ENCODE measurements at regions not wholly inside any gene's neighbourhood (a gene's known extent, or its start where the extent isn't known, plus 50 kb on each side); places are given as distances from the start of the nearest gene placed in this dataset.

GRCh38 chr4:24040811-24041210 is 151.0 kb upstream of the PPARGC1A start:
- Histone ChIP-seq H3K9me3 (ENCODE audit: control insufficient read depth, low read length) (no peaks in the 10 kb centered on the region), H3K27me3 (ENCODE audit: control insufficient read depth, insufficient read depth, low read length) (no peaks in the 10 kb centered on the region), H3K36me3 (ENCODE audit: control insufficient read depth, insufficient read depth, low read length) (no peaks in the 10 kb centered on the region), H3K4me1 (ENCODE audit: control insufficient read depth, insufficient read depth, low read length) (no peaks in the 10 kb centered on the region), H3K9ac (ENCODE audit: low read length) (no peak overlapping the region), H3K4me3 (ENCODE audit: low read length) (no peak overlapping the region)

GRCh38 chr4:24033626-24034025 is 143.8 kb upstream of the PPARGC1A start:
- no peaks in the 10 kb centered on the region for H3K27me3 ChIP-seq (ENCODE audit: control insufficient read depth, insufficient read depth, low read length)
- no peak overlapping the region for H3K9ac ChIP-seq (ENCODE audit: low read length)
- H3K4me1 ChIP-seq (ENCODE audit: control insufficient read depth, insufficient read depth, low read length), result no peaks in the 10 kb centered on the region

GRCh38 chr4:24032371-24032989 is 142.6 kb upstream of the PPARGC1A start:
- no peak overlapping the region for H3K4me3 ChIP-seq (ENCODE audit: low read length)
- no peaks in the 10 kb centered on the region for H3K4me1 ChIP-seq (ENCODE audit: control insufficient read depth, insufficient read depth, low read length)
- H3K36me3 ChIP-seq (ENCODE audit: control insufficient read depth, insufficient read depth, low read length), result no peaks in the 10 kb centered on the region
- no peaks in the 10 kb centered on the region for H3K9me3 ChIP-seq (ENCODE audit: control insufficient read depth, low read length)
- no peak overlapping the region for H3K9ac ChIP-seq (ENCODE audit: low read length)
- H3K27me3 ChIP-seq (ENCODE audit: control insufficient read depth, insufficient read depth, low read length), result no peaks in the 10 kb centered on the region

More at GRCh38 chr4:24033626-24034025, 143.8 kb upstream of the PPARGC1A start:
- Histone ChIP-seq H3K36me3 (ENCODE audit: control insufficient read depth, insufficient read depth, low read length) (no peaks in the 10 kb centered on the region), H3K4me3 (ENCODE audit: low read length) (no peak overlapping the region), H3K9me3 (ENCODE audit: control insufficient read depth, low read length) (no peaks in the 10 kb centered on the region)

GRCh38 chr4:24026596-24026995 is 136.7 kb upstream of the PPARGC1A start:
- H3K36me3 ChIP-seq (ENCODE audit: control insufficient read depth, insufficient read depth, low read length), result no peaks in the 10 kb centered on the region
- H3K27me3 ChIP-seq (ENCODE audit: control insufficient read depth, insufficient read depth, low read length), result no peaks in the 10 kb centered on the region
- no peaks in the 10 kb centered on the region for H3K4me1 ChIP-seq (ENCODE audit: control insufficient read depth, insufficient read depth, low read length)
- no peak overlapping the region for H3K9ac ChIP-seq (ENCODE audit: low read length)
- no peaks in the 10 kb centered on the region for H3K9me3 ChIP-seq (ENCODE audit: control insufficient read depth, low read length)
- H3K4me3 ChIP-seq (ENCODE audit: low read length), result no peak overlapping the region

- H3K27me3 ChIP-seq (ENCODE audit: control insufficient read depth, insufficient read depth, low read length), result no peaks in the 10 kb centered on the region
- no peak overlapping the region for H3K9ac ChIP-seq (ENCODE audit: low read length)
- no peaks in the 10 kb centered on the region for H3K4me1 ChIP-seq (ENCODE audit: control insufficient read depth, insufficient read depth, low read length)
- no peaks in the 10 kb centered on the region for H3K9me3 ChIP-seq (ENCODE audit: control insufficient read depth, low read length)
- H3K4me3 ChIP-seq (ENCODE audit: low read length), result no peak overlapping the region
- no peaks in the 10 kb centered on the region for H3K36me3 ChIP-seq (ENCODE audit: control insufficient read depth, insufficient read depth, low read length)
Measured at GRCh38 chr4:24024605-24025004, 134.8 kb upstream of the PPARGC1A start.

GRCh38 chr4:24024157-24024556 is 134.3 kb upstream of the PPARGC1A start:
- no peaks in the 10 kb centered on the region for H3K4me1 ChIP-seq (ENCODE audit: control insufficient read depth, insufficient read depth, low read length)
- no peak overlapping the region for H3K4me3 ChIP-seq (ENCODE audit: low read length)
- no peak overlapping the region for H3K9ac ChIP-seq (ENCODE audit: low read length)
- no peaks in the 10 kb centered on the region for H3K9me3 ChIP-seq (ENCODE audit: control insufficient read depth, low read length)
- no peaks in the 10 kb centered on the region for H3K27me3 ChIP-seq (ENCODE audit: control insufficient read depth, insufficient read depth, low read length)
- no peaks in the 10 kb centered on the region for H3K36me3 ChIP-seq (ENCODE audit: control insufficient read depth, insufficient read depth, low read length)

GRCh38 chr4:24015782-24016181 is 125.9 kb upstream of the PPARGC1A start:
- Histone ChIP-seq H3K9ac (ENCODE audit: low read length) (no peak overlapping the region), H3K36me3 (ENCODE audit: control insufficient read depth, insufficient read depth, low read length) (no peaks in the 10 kb centered on the region), H3K4me1 (ENCODE audit: control insufficient read depth, insufficient read depth, low read length) (no peaks in the 10 kb centered on the region), H3K27me3 (ENCODE audit: control insufficient read depth, insufficient read depth, low read length) (no peaks in the 10 kb centered on the region), H3K9me3 (ENCODE audit: control insufficient read depth, low read length) (no peaks in the 10 kb centered on the region), H3K4me3 (ENCODE audit: low read length) (no peak overlapping the region)

- Histone ChIP-seq H3K4me1 (ENCODE audit: control insufficient read depth, insufficient read depth, low read length) (no peaks in the 10 kb centered on the region), H3K36me3 (ENCODE audit: control insufficient read depth, insufficient read depth, low read length) (no peaks in the 10 kb centered on the region), H3K9ac (ENCODE audit: low read length) (no peak overlapping the region), H3K9me3 (ENCODE audit: control insufficient read depth, low read length) (no peaks in the 10 kb centered on the region), H3K4me3 (ENCODE audit: low read length) (no peak overlapping the region), H3K27me3 (ENCODE audit: control insufficient read depth, insufficient read depth, low read length) (no peaks in the 10 kb centered on the region)
Measured at GRCh38 chr4:24013668-24014422, 124.0 kb upstream of the PPARGC1A start.

GRCh38 chr4:24010994-24011393 is 121.1 kb upstream of the PPARGC1A start:
- H3K36me3 ChIP-seq (ENCODE audit: control insufficient read depth, insufficient read depth, low read length), result no peaks in the 10 kb centered on the region
- H3K9me3 ChIP-seq (ENCODE audit: control insufficient read depth, low read length), result no peaks in the 10 kb centered on the region
- no peak overlapping the region for H3K9ac ChIP-seq (ENCODE audit: low read length)
- no peaks in the 10 kb centered on the region for H3K4me1 ChIP-seq (ENCODE audit: control insufficient read depth, insufficient read depth, low read length)
- no peak overlapping the region for H3K4me3 ChIP-seq (ENCODE audit: low read length)
- no peaks in the 10 kb centered on the region for H3K27me3 ChIP-seq (ENCODE audit: control insufficient read depth, insufficient read depth, low read length)

- no peaks in the 10 kb centered on the region for H3K9me3 ChIP-seq (ENCODE audit: control insufficient read depth, low read length)
- no peaks in the 10 kb centered on the region for H3K36me3 ChIP-seq (ENCODE audit: control insufficient read depth, insufficient read depth, low read length)
- no peak overlapping the region for H3K4me3 ChIP-seq (ENCODE audit: low read length)
- H3K9ac ChIP-seq (ENCODE audit: low read length), result no peak overlapping the region
- H3K27me3 ChIP-seq (ENCODE audit: control insufficient read depth, insufficient read depth, low read length), result no peaks in the 10 kb centered on the region
- H3K4me1 ChIP-seq (ENCODE audit: control insufficient read depth, insufficient read depth, low read length), result no peaks in the 10 kb centered on the region
Measured at GRCh38 chr4:24010573-24010972, 120.7 kb upstream of the PPARGC1A start.

- Histone ChIP-seq H3K4me3 (ENCODE audit: low read length) (no peak overlapping the region), H3K27me3 (ENCODE audit: control insufficient read depth, insufficient read depth, low read length) (no peaks in the 10 kb centered on the region), H3K9ac (ENCODE audit: low read length) (no peak overlapping the region), H3K36me3 (ENCODE audit: control insufficient read depth, insufficient read depth, low read length) (no peaks in the 10 kb centered on the region), H3K9me3 (ENCODE audit: control insufficient read depth, low read length) (no peaks in the 10 kb centered on the region), H3K4me1 (ENCODE audit: control insufficient read depth, insufficient read depth, low read length) (no peaks in the 10 kb centered on the region)
Measured at GRCh38 chr4:24007860-24008261, 118.0 kb upstream of the PPARGC1A start.

GRCh38 chr4:24006269-24006668 is 116.4 kb upstream of the PPARGC1A start:
- Histone ChIP-seq H3K4me3 (ENCODE audit: low read length) (no peak overlapping the region), H3K9ac (ENCODE audit: low read length) (no peak overlapping the region), H3K36me3 (ENCODE audit: control insufficient read depth, insufficient read depth, low read length) (no peaks in the 10 kb centered on the region), H3K4me1 (ENCODE audit: control insufficient read depth, insufficient read depth, low read length) (no peaks in the 10 kb centered on the region), H3K9me3 (ENCODE audit: control insufficient read depth, low read length) (no peaks in the 10 kb centered on the region), H3K27me3 (ENCODE audit: control insufficient read depth, insufficient read depth, low read length) (no peaks in the 10 kb centered on the region)

All from mucosa of stomach (tissue), 1 donor.